Parathyroid adenoma (tissue), 2 donors: ENCODE measurements at regions not wholly inside any gene's neighbourhood (a gene's known extent, or its start where the extent isn't known, plus 50 kb on each side); places are given as distances from the start of the nearest gene placed in this dataset.

ENCODE experiments used
- H2AFZ ChIP-seq: fragments of 300-600 bp; sonication (generic); one replicate; pipeline ENCODE4 v1.7.0; 2017; ENCODE audit warnings: antibody characterized with exemption, mild to moderate bottlenecking
- H3K27ac ChIP-seq: fragments of 300-600 bp; sonication (generic); one replicate; pipeline ENCODE4 v1.7.0; 2017
- H3K27me3 ChIP-seq: fragments of 300-600 bp; sonication (generic); one replicate; pipeline ENCODE4 v1.7.0; 2017; ENCODE audit warnings: low read length; ENCODE audit not compliant: control insufficient read depth, insufficient read depth
- H3K36me3 ChIP-seq: fragments of 300-600 bp; sonication (generic); one replicate; pipeline ENCODE4 v1.7.0; 2017; ENCODE audit warnings: low read length; ENCODE audit not compliant: control insufficient read depth, insufficient read depth
- H3K4me1 ChIP-seq: fragments of 300-600 bp; sonication (generic); one replicate; pipeline ENCODE4 v1.7.0; 2017; ENCODE audit warnings: control low read depth
- H3K4me2 ChIP-seq: fragments of 300-600 bp; sonication (generic); one replicate; pipeline ENCODE4 v1.7.0; 2017; ENCODE audit warnings: low read length
- H3K4me3 ChIP-seq: fragments of 300-600 bp; sonication (generic); one replicate; pipeline ENCODE4 v1.7.0; 2017; ENCODE audit warnings: low read depth, low read length
- H3K79me2 ChIP-seq: fragments of 300-600 bp; sonication (generic); one replicate; pipeline ENCODE4 v1.7.0; 2017; ENCODE audit warnings: control low read depth
- H3K9ac ChIP-seq: fragments of 300-600 bp; sonication (generic); one replicate; pipeline ENCODE4 v1.7.0; 2017; ENCODE audit warnings: mild to moderate bottlenecking
- H3K9me3 ChIP-seq: fragments of 300-600 bp; sonication (generic); one replicate; pipeline ENCODE4 v1.7.0; 2017; ENCODE audit warnings: low read length; ENCODE audit not compliant: control insufficient read depth
- TF ChIP-seq, protein P1 (sequence below): fragments of 300-600 bp; sonication (generic); IDR thresholded peaks from one replicate; pipeline ENCODE4 v1.7.0; 2017; ENCODE audit warnings: antibody characterized with exemption, mild to moderate bottlenecking
- donor health status: primary hyperparathyroidism.

DNA sequence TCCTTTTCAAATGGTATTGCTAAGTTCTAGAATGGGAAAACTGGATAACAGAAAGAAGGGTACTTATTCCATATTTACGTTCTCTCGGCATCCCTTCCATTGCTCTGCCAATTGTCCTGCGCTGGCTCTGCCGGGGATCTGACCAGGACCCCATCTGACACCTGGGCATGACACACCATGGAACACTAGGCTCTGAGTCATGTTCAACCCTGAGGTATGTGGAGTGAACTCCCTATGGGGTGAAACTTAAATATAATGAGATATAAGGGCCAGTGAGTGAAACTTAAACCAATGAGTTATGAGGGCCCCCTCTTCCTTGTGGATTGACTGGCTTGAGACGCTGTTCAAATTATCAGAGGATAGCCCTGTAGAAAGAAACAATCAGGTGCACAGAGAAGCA lies 55.1 kb upstream of the ZEB1 start:
- Histone ChIP-seq H2AFZ (no peak overlapping the region), H3K27ac (no peak overlapping the region), H3K4me2 (no peak overlapping the region), H3K27me3 (no peaks in the 10 kb centered on the region), H3K9me3 (no peaks in the 10 kb centered on the region), H3K36me3 (no peaks in the 10 kb centered on the region), H3K4me3 (no peak overlapping the region), H3K9ac (no peak overlapping the region), H3K79me2 (no peaks in the 10 kb centered on the region), H3K4me1 (no peaks in the 10 kb centered on the region)
- TF ChIP-seq, protein P1, sequence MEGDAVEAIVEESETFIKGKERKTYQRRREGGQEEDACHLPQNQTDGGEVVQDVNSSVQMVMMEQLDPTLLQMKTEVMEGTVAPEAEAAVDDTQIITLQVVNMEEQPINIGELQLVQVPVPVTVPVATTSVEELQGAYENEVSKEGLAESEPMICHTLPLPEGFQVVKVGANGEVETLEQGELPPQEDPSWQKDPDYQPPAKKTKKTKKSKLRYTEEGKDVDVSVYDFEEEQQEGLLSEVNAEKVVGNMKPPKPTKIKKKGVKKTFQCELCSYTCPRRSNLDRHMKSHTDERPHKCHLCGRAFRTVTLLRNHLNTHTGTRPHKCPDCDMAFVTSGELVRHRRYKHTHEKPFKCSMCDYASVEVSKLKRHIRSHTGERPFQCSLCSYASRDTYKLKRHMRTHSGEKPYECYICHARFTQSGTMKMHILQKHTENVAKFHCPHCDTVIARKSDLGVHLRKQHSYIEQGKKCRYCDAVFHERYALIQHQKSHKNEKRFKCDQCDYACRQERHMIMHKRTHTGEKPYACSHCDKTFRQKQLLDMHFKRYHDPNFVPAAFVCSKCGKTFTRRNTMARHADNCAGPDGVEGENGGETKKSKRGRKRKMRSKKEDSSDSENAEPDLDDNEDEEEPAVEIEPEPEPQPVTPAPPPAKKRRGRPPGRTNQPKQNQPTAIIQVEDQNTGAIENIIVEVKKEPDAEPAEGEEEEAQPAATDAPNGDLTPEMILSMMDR = no peak

DNA sequence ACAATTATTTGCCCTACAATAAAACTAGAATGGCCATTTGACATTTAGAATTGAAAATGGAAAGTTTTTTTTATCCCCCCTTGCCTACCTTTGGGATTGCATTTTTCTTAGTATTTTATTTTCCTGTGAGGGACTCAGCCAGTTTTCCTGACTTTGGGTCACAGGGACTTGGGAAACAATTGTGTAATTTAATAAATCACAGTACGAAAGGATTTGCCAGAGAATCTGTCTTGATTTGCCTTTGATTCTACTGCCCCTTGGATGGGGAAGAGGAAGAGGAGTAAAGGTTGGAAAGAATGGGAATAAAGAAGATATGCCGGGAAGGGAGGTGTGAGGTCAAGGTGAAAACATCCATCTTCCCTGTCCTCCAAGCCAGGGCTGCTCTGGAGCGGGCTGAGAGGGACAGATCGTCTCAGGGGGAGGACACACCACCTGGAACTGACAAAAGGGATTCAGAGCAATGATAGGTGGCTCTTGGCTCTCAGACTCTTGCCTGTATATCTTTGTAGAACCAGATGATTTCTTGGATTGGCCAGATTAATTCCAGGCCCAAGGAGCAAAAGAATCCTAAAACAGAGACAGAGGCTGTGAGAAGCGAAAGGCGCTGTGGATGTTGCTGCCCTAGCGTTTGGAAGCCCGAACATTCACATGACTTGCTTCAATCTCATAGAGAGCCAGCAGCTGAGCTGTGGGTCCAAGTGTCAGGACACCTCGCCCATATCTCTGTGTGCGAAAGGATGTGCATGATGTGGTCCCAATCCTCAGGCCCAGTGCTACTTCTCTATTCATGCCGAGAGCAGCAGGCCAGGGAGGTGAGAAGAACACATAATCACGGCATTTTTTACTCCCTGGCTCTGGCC lies 50.3 kb upstream of the ZEB1 start:
- no peaks in the 10 kb centered on the region for H3K9me3 ChIP-seq
- TF ChIP-seq, protein P1 = no peak
- no peaks in the 10 kb centered on the region for H3K27me3 ChIP-seq
- no peaks in the 10 kb centered on the region for H3K4me1 ChIP-seq
- no peak overlapping the region for H2AFZ ChIP-seq
- no peak overlapping the region for H3K27ac ChIP-seq
- no peak overlapping the region for H3K4me2 ChIP-seq
- H3K9ac ChIP-seq = no peak overlapping the region
- no peaks in the 10 kb centered on the region for H3K79me2 ChIP-seq
- H3K4me3 ChIP-seq = no peak overlapping the region
- H3K36me3 ChIP-seq = no peaks in the 10 kb centered on the region
